ENCODE measurements at regions not wholly inside any gene's neighbourhood (a gene's known extent, or its start where the extent isn't known, plus 50 kb on each side); places are given as distances from the start of the nearest gene placed in this dataset.

- TF ChIP-seq CTCF (IDR thresholded peaks at IDR 0.05; ENCODE audit: borderline replicate concordance, extremely low read depth, insufficient read depth) = no peak
- peak overlapping the region in 1 of 2 donors; percentile 73 for H3K27ac ChIP-seq (ENCODE audit: low read depth in 2 of 2, low read length in 2 of 2)
- no peak overlapping the region for H3K9ac ChIP-seq (ENCODE audit: low read length in 3 of 3)
- no peaks in the 10 kb centered on the region for H3K36me3 ChIP-seq (ENCODE audit: control insufficient read depth in 2 of 3, insufficient read depth in 3 of 3, low read length in 3 of 3)
- FAIRE-seq = no peak
- H3K27me3 ChIP-seq (ENCODE audit: control insufficient read depth, insufficient read depth, low read length) = no peaks in the 10 kb centered on the region
- DNase-seq = no peak
- no peak overlapping the region for H3K4me3 ChIP-seq (ENCODE audit: low read length in 3 of 3)
- peaks cover 0 to 23% (median 8%) of the 10 kb centered on the region in 3 donors for H3K4me1 ChIP-seq (ENCODE audit: control insufficient read depth in 2 of 3, insufficient read depth in 2 of 3, low read depth in 1 of 3, low read length in 3 of 3)
- H3K9me3 ChIP-seq (ENCODE audit: control insufficient read depth in 2 of 3, insufficient read depth in 1 of 3, low read length in 3 of 3) = no peaks in the 10 kb centered on the region
- intact Hi-C loops (cut with DNase I) = no loop called here
Measured at GRCh38 chr1:169025412-169025811, 81.1 kb upstream of the ATP1B1 start.

DNA sequence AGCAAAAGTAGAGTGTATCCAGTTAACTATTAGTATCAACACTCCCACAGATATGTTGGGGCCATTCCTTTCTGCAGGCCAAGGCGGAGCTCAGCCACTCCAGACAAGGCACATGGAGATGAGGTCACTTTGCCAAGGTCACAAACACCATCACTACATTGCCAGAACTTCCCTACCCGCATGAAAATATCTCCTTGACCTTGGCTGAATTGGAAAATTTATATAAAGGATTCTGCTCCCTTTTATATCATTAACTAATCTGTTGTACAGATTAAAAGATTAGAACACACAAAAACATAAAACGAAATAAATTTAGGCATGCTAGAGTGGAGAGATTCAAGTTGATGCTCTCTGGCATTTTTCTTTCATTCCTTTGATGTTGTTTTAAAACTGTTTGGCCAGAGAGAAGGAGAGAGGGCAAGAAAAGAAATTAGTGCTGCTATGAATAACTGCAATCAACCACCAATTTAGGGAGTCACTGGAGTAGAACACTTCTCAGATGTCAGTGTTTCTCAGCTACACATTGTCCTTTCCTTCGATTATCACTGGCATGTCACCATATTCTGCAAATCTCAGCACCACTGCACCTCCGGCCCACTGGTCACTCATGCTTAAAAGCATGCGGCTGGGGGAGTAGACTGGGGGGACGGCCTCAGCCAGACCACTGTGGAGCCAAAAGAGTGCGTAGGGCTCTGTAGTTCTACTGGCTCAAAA, 78.7 kb upstream of the ATP1B1 start:
- no peaks in the 10 kb centered on the region for H3K36me3 ChIP-seq (ENCODE audit: control insufficient read depth in 2 of 3, insufficient read depth in 3 of 3, low read length in 3 of 3)
- TF ChIP-seq CTCF (IDR thresholded peaks at IDR 0.05; ENCODE audit: borderline replicate concordance, extremely low read depth, insufficient read depth) = no peak
- H3K27me3 ChIP-seq (ENCODE audit: control insufficient read depth, insufficient read depth, low read length) = no peaks in the 10 kb centered on the region
- H3K9me3 ChIP-seq (ENCODE audit: control insufficient read depth in 2 of 3, insufficient read depth in 1 of 3, low read length in 3 of 3) = no peaks in the 10 kb centered on the region
- intact Hi-C loops (cut with DNase I) = no loop called here
- peak overlapping the region; percentile 20 to 61 for H3K27ac ChIP-seq (ENCODE audit: low read depth in 2 of 2, low read length in 2 of 2)
- H3K4me1 ChIP-seq (ENCODE audit: control insufficient read depth in 2 of 3, insufficient read depth in 2 of 3, low read depth in 1 of 3, low read length in 3 of 3) = peaks cover 0 to 23% (median 8%) of the 10 kb centered on the region in 3 donors
- peak overlapping the region in 1 of 3 donors; percentile 12 for H3K4me3 ChIP-seq (ENCODE audit: low read length in 3 of 3)
- H3K9ac ChIP-seq (ENCODE audit: low read length in 3 of 3) = peak overlapping the region in 1 of 3 donors; percentile 49
- FAIRE-seq (peak; percentile 55), DNase-seq (peak in 4 of 5 donors; percentile 45 to 70 (median 60))

GRCh38 chr1:169031566-169032224, 74.8 kb upstream of the ATP1B1 start:
- DNase-seq (no peak), FAIRE-seq (no peak)
- intact Hi-C loops (cut with DNase I) = no loop called here
- H3K27ac ChIP-seq (ENCODE audit: low read depth in 2 of 2, low read length in 2 of 2) = no peak overlapping the region
- no peaks in the 10 kb centered on the region for H3K36me3 ChIP-seq (ENCODE audit: control insufficient read depth in 2 of 3, insufficient read depth in 3 of 3, low read length in 3 of 3)
- H3K4me1 ChIP-seq (ENCODE audit: control insufficient read depth in 2 of 3, insufficient read depth in 2 of 3, low read depth in 1 of 3, low read length in 3 of 3) = peaks cover 0 to 18% (median 5%) of the 10 kb centered on the region in 3 donors
- H3K9me3 ChIP-seq (ENCODE audit: control insufficient read depth in 2 of 3, insufficient read depth in 1 of 3, low read length in 3 of 3) = no peaks in the 10 kb centered on the region
- peak overlapping the region in 1 of 3 donors; percentile 37 for H3K4me3 ChIP-seq (ENCODE audit: low read length in 3 of 3)
- no peak for TF ChIP-seq CTCF (IDR thresholded peaks at IDR 0.05; ENCODE audit: borderline replicate concordance, extremely low read depth, insufficient read depth)
- H3K27me3 ChIP-seq (ENCODE audit: control insufficient read depth, insufficient read depth, low read length) = no peaks in the 10 kb centered on the region
- H3K9ac ChIP-seq (ENCODE audit: low read length in 3 of 3) = no peak overlapping the region

Measured in kidney (tissue), 13 donors.